Kidney glomerular epithelial cell (primary cell): ENCODE measurements at regions not wholly inside any gene's neighbourhood (a gene's known extent, or its start where the extent isn't known, plus 50 kb on each side); places are given as distances from the start of the nearest gene placed in this dataset.
"Not testable (repeated sequence)": the region's sequence is repeated elsewhere in the genome, so short reads cannot be mapped to it uniquely, and the experiment has no call there.

ENCODE experiments used
- DNase-seq: peaks from one replicate; lab custom pipeline; 2025; lab: John Stamatoyannopoulos, UW

GRCh38 chr19:29154163-29154562, 58.8 kb downstream of the UQCRFS1 start:
- DNase-seq: no peak

- no peak for DNase-seq
Measured at GRCh38 chr19:29145756-29146155, 67.2 kb downstream of the UQCRFS1 start.

GRCh38 chr19:29143183-29143582, 69.8 kb downstream of the UQCRFS1 start:
- no peak for DNase-seq

GRCh38 chr19:29139227-29139626, 73.7 kb downstream of the UQCRFS1 start:
- DNase-seq: no peak

GRCh38 chr19:29138206-29138605, 74.7 kb downstream of the UQCRFS1 start:
- DNase-seq: not testable (repeated sequence)

GRCh38 chr19:29131456-29131855, 81.5 kb downstream of the UQCRFS1 start:
- DNase-seq: no peak

GRCh38 chr19:29129148-29129547, 83.8 kb downstream of the UQCRFS1 start:
- DNase-seq: no peak

GRCh38 chr19:29128203-29128602, 84.7 kb downstream of the UQCRFS1 start:
- no peak for DNase-seq

GRCh38 chr19:29122185-29122584, 90.8 kb downstream of the UQCRFS1 start:
- no peak for DNase-seq

GRCh38 chr19:29121684-29122083, 91.3 kb downstream of the UQCRFS1 start:
- DNase-seq: no peak

- no peak for DNase-seq
Measured at GRCh38 chr19:29120466-29120865, 92.5 kb downstream of the UQCRFS1 start.

GRCh38 chr19:29119590-29119989, 93.4 kb downstream of the UQCRFS1 start:
- peak; percentile 46 for DNase-seq

GRCh38 chr19:29118389-29118788, 94.6 kb downstream of the UQCRFS1 start:
- DNase-seq: no peak

- DNase-seq: no peak
Measured at GRCh38 chr19:29117926-29118325, 95.0 kb downstream of the UQCRFS1 start.

- no peak for DNase-seq
Measured at GRCh38 chr19:29115181-29115580, 97.8 kb downstream of the UQCRFS1 start.

GRCh38 chr19:29113838-29114237, 99.1 kb downstream of the UQCRFS1 start:
- no peak for DNase-seq

GRCh38 chr19:29111576-29111975, 101.4 kb downstream of the UQCRFS1 start:
- no peak for DNase-seq

- no peak for DNase-seq
Measured at GRCh38 chr19:29107831-29108230, 105.1 kb downstream of the UQCRFS1 start.

GRCh38 chr19:29106346-29106885, 106.5 kb downstream of the UQCRFS1 start:
- no peak for DNase-seq

GRCh38 chr19:29105629-29106292, 107.2 kb downstream of the UQCRFS1 start:
- no peak for DNase-seq

- DNase-seq: no peak
Measured at GRCh38 chr19:29104605-29105241, 108.2 kb downstream of the UQCRFS1 start.

- peak; percentile 100 for DNase-seq
Measured at GRCh38 chr19:29098863-29099481, 114.0 kb downstream of the UQCRFS1 start.

- no peak for DNase-seq
Measured at GRCh38 chr19:29098091-29098490, 114.9 kb downstream of the UQCRFS1 start.
